ENCODE measurements at regions not wholly inside any gene's neighbourhood (a gene's known extent, or its start where the extent isn't known, plus 50 kb on each side); places are given as distances from the start of the nearest gene placed in this dataset.

- Histone ChIP-seq H2AFZ (ENCODE audit: low read length) (no peak overlapping the region), H3F3A (ENCODE audit: insufficient read depth, low read length) (no peaks in the 10 kb centered on the region), H3K79me2 (ENCODE audit: insufficient read depth, low read length) (no peaks in the 10 kb centered on the region), H3K27ac (ENCODE audit: low read depth, low read length, poor library complexity, severe bottlenecking) (no peak overlapping the region), H3K4me3 (ENCODE audit: low read depth, low read length, poor library complexity, severe bottlenecking) (no peak overlapping the region), H3K36me3 (ENCODE audit: insufficient read depth, low read length) (no peaks in the 10 kb centered on the region), H3K27me3 (ENCODE audit: insufficient read depth, low read length) (no peaks in the 10 kb centered on the region), H4K20me1 (ENCODE audit: insufficient read depth, low read length) (no peaks in the 10 kb centered on the region), H3K4me1 (ENCODE audit: insufficient read depth, low read length, severe bottlenecking) (no peaks in the 10 kb centered on the region), H3K4me2 (ENCODE audit: low read length) (no peak overlapping the region), H3K9me3 (ENCODE audit: low read length) (no peaks in the 10 kb centered on the region), H3K9ac (ENCODE audit: low read length) (no peak overlapping the region), H3K9me2 (ENCODE audit: low read depth, low read length) (no peaks in the 10 kb centered on the region)
- TF ChIP-seq CTCF (IDR thresholded peaks at IDR 0.05; ENCODE audit: low read length) (no peak), EZH2 (IDR thresholded peaks at IDR 0.05; ENCODE audit: borderline replicate concordance, low read length) (no peak)
Observed at GRCh38 chr16:72228014-72228413, 56.1 kb upstream of the PMFBP1 start.

DNA sequence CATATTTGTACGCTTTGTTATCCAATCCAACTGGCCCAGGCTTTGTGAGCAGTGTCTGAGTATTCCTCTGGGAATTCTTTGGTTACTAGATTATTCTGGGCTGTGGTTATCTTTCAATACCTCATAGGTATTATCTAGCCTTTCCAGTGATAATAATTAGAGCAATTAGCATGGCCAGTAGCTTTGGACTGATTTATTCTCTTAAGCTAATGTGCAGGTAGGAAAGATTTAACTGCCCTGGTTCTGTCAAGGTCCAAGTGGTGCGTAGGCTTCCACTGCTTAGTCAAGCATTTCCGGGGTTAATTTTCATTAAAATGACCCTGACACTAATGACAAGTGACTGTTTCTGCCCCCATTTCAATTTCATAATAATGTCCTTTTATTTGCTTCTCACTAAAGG is 54.2 kb upstream of the PMFBP1 start:
- Histone ChIP-seq H4K20me1 (ENCODE audit: insufficient read depth, low read length) (no peaks in the 10 kb centered on the region), H3K9me2 (ENCODE audit: low read depth, low read length) (no peaks in the 10 kb centered on the region), H3K4me3 (ENCODE audit: low read depth, low read length, poor library complexity, severe bottlenecking) (no peak overlapping the region), H3K27ac (ENCODE audit: low read depth, low read length, poor library complexity, severe bottlenecking) (no peak overlapping the region), H3K79me2 (ENCODE audit: insufficient read depth, low read length) (no peaks in the 10 kb centered on the region), H3K36me3 (ENCODE audit: insufficient read depth, low read length) (no peaks in the 10 kb centered on the region), H2AFZ (ENCODE audit: low read length) (no peak overlapping the region), H3K4me1 (ENCODE audit: insufficient read depth, low read length, severe bottlenecking) (no peaks in the 10 kb centered on the region), H3K9ac (ENCODE audit: low read length) (no peak overlapping the region), H3K4me2 (ENCODE audit: low read length) (no peak overlapping the region), H3K27me3 (ENCODE audit: insufficient read depth, low read length) (no peaks in the 10 kb centered on the region), H3K9me3 (ENCODE audit: low read length) (no peaks in the 10 kb centered on the region), H3F3A (ENCODE audit: insufficient read depth, low read length) (no peaks in the 10 kb centered on the region)
- no peak for TF ChIP-seq EZH2 (IDR thresholded peaks at IDR 0.05; ENCODE audit: borderline replicate concordance, low read length)
- TF ChIP-seq CTCF (IDR thresholded peaks at IDR 0.05; ENCODE audit: low read length), result no peak

- Histone ChIP-seq H3K4me2 (ENCODE audit: low read length) (no peak overlapping the region), H3K9me3 (ENCODE audit: low read length) (no peaks in the 10 kb centered on the region), H3K27me3 (ENCODE audit: insufficient read depth, low read length) (no peaks in the 10 kb centered on the region), H3K9ac (ENCODE audit: low read length) (no peak overlapping the region), H3K9me2 (ENCODE audit: low read depth, low read length) (no peaks in the 10 kb centered on the region), H3K79me2 (ENCODE audit: insufficient read depth, low read length) (no peaks in the 10 kb centered on the region), H3K4me3 (ENCODE audit: low read depth, low read length, poor library complexity, severe bottlenecking) (no peak overlapping the region), H3K27ac (ENCODE audit: low read depth, low read length, poor library complexity, severe bottlenecking) (no peak overlapping the region), H4K20me1 (ENCODE audit: insufficient read depth, low read length) (no peaks in the 10 kb centered on the region), H2AFZ (ENCODE audit: low read length) (no peak overlapping the region), H3K36me3 (ENCODE audit: insufficient read depth, low read length) (no peaks in the 10 kb centered on the region), H3K4me1 (ENCODE audit: insufficient read depth, low read length, severe bottlenecking) (no peaks in the 10 kb centered on the region), H3F3A (ENCODE audit: insufficient read depth, low read length) (no peaks in the 10 kb centered on the region)
- TF ChIP-seq EZH2 (IDR thresholded peaks at IDR 0.05; ENCODE audit: borderline replicate concordance, low read length), result no peak
- no peak for TF ChIP-seq CTCF (IDR thresholded peaks at IDR 0.05; ENCODE audit: low read length)
Observed at GRCh38 chr16:72224260-72224768, 52.4 kb upstream of the PMFBP1 start.

Measured in OCI-LY1 (cell line).